A549 (cell line): ENCODE measurements at regions not wholly inside any gene's neighbourhood (a gene's known extent, or its start where the extent isn't known, plus 50 kb on each side); places are given as distances from the start of the nearest gene placed in this dataset.

Experiments used
- BHLHE40 ChIP-seq: IDR thresholded peaks from 2 replicates; pipeline ENCODE4 v1.6.1; 2012; ENCODE audit warnings: low read depth, low read length, inconsistent platforms
- CEBPB ChIP-seq, 2 experiments: fragments of >200 bp in 1 of 2; sonication (Bioruptor Twin) in 1 of 2; formaldehyde crosslinking in 1 of 2; IDR thresholded peaks; 2 replicates each; pipeline ENCODE4 v1.6.1; 2012 to 2016
- CTCF ChIP-seq: fragments of >200 bp; sonication (Bioruptor Twin); formaldehyde crosslinking; IDR thresholded peaks from 3 replicates; pipeline ENCODE4 v1.5.1; 2016
- EHMT2 ChIP-seq: fragments of 200-600 bp; sonication (generic); IDR thresholded peaks from 2 replicates; pipeline ENCODE4 v1.6.1; 2016; ENCODE audit warnings: antibody characterized with exemption, low read depth, mild to moderate bottlenecking, moderate library complexity
- EP300 ChIP-seq, 2 experiments: fragments of >200 bp; sonication (Bioruptor Twin); formaldehyde crosslinking; IDR thresholded peaks; 2 replicates in 1 of 2; 3 replicates in 1 of 2; pipeline ENCODE4 v1.6.1; 2016 to 2017
- MAFK ChIP-seq: fragments of 450-650 bp; IDR thresholded peaks from 2 replicates; pipeline ENCODE4 v1.6.1; 2014; ENCODE audit not compliant: partially characterized antibody
- MAX ChIP-seq: IDR thresholded peaks from 2 replicates; pipeline ENCODE4 v1.6.1; 2012
- PHF8 ChIP-seq: fragments of 200-600 bp; sonication (generic); IDR thresholded peaks from 2 replicates; pipeline ENCODE4 v1.6.1; 2016; ENCODE audit warnings: low read depth, mild to moderate bottlenecking, antibody characterized with exemption, moderate library complexity, borderline replicate concordance
- POLR2A ChIP-seq: IDR thresholded peaks from 2 replicates; pipeline ENCODE4 v1.6.1; 2012; ENCODE audit warnings: mild to moderate bottlenecking, low read length
- RCOR1 ChIP-seq: fragments of 150-350 bp; IDR thresholded peaks from 2 replicates; pipeline ENCODE4 v1.6.1; 2014; ENCODE audit warnings: antibody characterized with exemption, low read length, low read depth
- REST ChIP-seq: fragments of 200-600 bp; sonication (generic); IDR thresholded peaks from 2 replicates; pipeline ENCODE4 v1.6.1; 2016; ENCODE audit warnings: antibody characterized with exemption, mild to moderate bottlenecking, moderate library complexity
- SMC3 ChIP-seq: fragments of >200 bp; sonication (Bioruptor Twin); formaldehyde crosslinking; IDR thresholded peaks from 3 replicates; pipeline ENCODE4 v1.6.1; 2018; ENCODE audit warnings: inconsistent platforms
- ZFP36 ChIP-seq: fragments of 450-650 bp; IDR thresholded peaks from 2 replicates; pipeline ENCODE4 v1.6.1; 2014; ENCODE audit warnings: borderline replicate concordance; ENCODE audit not compliant: partially characterized antibody

- no peak for TF ChIP-seq CTCF
- TF ChIP-seq PHF8, result no peak
- TF ChIP-seq RCOR1, result no peak
- no peak for TF ChIP-seq ZFP36
- no peak for TF ChIP-seq POLR2A
- TF ChIP-seq BHLHE40, result no peak
- no peak for TF ChIP-seq EP300 (IDR thresholded peaks at IDR 0.05)
- no peak for TF ChIP-seq SMC3
- TF ChIP-seq REST, result no peak
- no peak for TF ChIP-seq MAX
- no peak for TF ChIP-seq EHMT2
- TF ChIP-seq MAFK, result no peak
- no peak for TF ChIP-seq CEBPB (IDR thresholded peaks at IDR 0.05)
These were observed 119.7 kb downstream of the ACKR3 start for GRCh38 chr2:236689393-236689700.
